ENCODE measurements at regions not wholly inside any gene's neighbourhood (a gene's known extent, or its start where the extent isn't known, plus 50 kb on each side); places are given as distances from the start of the nearest gene placed in this dataset.

GRCh38 chr11:104583857-104584256, 314.4 kb downstream of the CASP12 start:
- DNase-seq = no peak

DNA sequence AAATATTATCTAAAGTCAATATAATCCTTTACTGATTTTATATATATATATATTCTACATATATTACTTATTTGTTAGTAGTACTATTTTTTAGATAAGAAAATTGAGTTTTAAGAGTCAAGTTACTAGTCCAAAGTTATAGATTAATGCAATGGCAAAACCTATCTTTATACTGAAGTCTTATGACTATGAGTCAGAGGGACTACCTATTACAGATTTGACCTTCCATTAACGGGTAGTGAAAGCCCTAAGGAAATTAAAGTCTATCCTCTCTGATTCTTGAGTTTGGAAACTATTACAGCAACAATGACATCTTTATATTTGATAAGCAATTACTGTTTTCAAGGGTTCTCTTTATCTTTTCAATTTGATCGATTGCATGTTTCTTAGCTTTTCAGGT, 315.8 kb downstream of the CASP12 start:
- DNase-seq = no peak

DNA sequence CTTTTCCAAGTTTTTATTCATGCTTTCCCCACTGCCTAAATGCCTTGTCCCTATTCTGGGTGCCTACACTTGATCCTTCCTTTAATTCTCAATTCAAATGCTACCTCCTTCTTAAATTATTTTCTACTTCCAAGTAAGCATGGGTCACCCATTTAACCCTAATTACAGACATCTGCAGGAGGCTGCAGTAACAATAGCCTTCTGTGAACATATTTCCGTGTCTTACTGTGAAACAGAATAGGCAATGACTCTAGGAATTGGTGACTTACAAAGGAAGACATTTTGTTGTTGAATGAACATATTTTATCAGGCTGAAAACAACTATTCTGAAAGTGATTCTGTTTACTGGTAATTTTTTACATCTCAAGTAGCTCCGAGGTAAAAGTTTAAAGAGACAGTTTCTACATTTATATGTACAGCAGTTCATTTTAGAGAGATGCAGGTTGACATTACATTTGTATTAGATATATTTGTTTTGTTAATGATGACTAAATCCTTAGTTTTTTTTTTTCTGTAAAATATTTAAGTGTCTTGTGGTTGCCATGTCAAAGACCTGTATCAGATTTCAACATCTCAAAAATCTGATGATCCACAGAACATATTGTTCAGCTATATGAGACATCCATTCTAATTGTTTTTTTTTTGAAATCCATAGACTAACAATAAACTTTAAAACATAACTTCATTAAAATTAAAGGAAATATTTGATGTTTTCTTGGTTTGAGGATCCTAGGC, 316.8 kb downstream of the CASP12 start:
- DNase-seq = no peak

GRCh38 chr11:104573441-104573990, 324.7 kb downstream of the CASP12 start:
- DNase-seq = no peak

DNA sequence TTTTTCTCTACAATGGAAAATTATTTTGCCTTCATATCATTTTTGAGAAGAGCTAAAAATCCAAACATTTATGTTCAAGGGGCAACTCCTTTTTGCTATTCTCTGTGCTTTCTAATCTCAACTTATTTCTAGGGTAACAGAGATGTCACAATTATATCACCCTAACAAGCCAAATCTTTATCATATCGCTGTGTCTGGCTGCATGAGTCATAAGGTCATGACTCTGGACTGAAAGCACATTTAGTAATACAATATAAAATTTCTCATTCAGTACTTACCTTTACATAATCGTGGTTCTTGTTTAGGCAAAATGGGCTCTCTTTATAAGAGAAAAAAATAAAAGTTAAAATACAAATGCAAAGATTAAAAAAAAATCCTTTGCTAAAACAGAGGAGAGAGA, 326.0 kb downstream of the CASP12 start:
- DNase-seq = no peak

GRCh38 chr11:104570078-104570701, 328.1 kb downstream of the CASP12 start:
- DNase-seq = no peak

DNA sequence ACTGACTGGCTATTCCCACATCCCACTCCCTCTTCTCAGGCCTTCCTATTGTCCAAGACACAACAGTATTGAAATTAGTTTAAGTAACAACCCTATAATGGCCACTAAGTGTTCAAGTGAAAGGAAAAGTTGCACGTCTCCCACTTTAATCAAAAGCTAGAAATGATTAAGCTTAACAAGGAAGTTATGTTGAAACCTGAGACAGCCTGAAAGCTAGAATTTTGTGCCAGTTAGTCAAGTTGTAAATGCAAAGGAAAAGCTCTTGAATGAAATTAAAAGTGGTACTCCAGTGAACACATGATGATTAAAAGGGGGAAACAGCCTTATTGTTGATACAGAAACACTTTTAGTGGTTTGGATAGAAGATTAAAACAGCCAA, 332.7 kb downstream of the CASP12 start:
- DNase-seq = no peak

GRCh38 chr11:104564921-104565582, 333.2 kb downstream of the CASP12 start:
- DNase-seq = no peak

DNA sequence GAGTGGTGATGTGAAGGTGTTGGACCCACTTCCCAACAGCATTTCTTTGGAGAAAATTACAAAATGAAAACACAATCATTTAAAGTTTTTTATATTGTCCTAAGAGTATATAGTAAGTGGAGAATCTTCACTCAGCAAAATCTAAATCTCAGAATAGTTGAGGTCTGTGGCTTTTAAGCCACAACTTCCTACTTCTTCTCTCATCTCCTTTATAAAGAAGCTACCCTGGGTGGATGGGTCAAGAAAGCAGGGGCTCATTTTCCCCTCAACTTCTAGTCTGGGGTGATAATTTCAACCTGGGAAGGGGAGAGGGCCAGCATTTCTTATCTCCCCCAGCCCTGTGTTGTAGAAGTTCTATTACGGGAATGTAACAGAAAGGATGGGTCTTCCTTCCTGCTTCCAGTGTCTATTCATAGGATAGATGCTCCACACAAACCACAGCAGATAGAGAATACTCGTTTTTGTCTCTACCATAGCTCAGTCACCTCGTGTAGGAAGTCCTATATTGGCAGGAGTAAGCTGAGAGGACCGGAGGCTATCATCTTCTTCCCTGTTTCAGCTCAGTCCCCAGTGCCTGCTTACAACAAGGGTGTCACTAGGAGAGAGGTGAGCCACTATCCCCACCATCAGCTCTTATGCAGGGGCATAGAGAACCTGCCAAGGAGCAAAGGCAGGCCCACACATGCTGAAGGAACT, 341.5 kb downstream of the CASP12 start:
- DNase-seq = peak in 2 of 4 experiments; percentile 2 to 27

- no peak for DNase-seq
Observed at GRCh38 chr11:104549019-104549418, 349.2 kb downstream of the CASP12 start.

GRCh38 chr11:104547996-104548661, 350.1 kb downstream of the CASP12 start:
- no peak for DNase-seq

GRCh38 chr11:104546501-104546900, 351.8 kb downstream of the CASP12 start:
- no peak for DNase-seq

GRCh38 chr11:104541701-104542100, 356.6 kb downstream of the CASP12 start:
- DNase-seq = no peak

DNA sequence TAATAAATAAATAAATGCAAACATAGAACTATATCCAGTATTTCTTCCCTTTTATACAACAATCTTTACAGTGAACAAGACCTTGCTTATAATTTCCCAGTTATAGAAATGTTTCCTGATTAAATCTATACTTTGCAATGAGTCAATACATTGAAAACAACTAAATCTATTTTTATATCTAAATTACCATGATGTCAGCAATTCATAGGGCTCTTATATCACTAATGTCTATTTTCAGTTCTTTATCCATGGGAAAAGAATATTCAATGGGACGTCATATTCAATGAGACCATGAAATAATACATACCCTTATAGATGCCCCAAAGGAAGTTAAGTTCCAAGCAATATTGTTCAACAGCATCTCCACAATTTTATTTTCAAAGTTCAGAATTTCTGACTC, 359.9 kb downstream of the CASP12 start:
- DNase-seq = no peak

GRCh38 chr11:104534278-104534677, 364.0 kb downstream of the CASP12 start:
- DNase-seq = peak in 2 of 4 experiments; percentile 2 to 3

DNA sequence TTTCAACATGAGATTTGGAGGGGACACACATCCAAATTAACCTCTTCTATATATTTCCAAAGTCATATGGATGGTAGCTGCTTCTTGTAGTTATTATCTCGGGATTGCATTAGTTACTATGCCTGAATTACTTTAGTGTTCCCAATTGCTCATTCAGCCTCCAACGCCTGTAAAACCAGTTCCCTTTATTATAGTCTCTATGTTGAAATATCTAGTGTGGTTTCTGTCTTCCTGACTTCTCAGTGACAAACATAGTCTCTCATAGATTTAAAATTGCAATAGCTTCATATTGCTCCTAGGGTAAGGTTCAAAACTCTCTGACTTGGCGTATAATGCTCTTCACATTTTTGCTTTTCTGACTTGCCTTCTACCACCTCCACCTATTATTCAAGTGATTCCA, 366.4 kb downstream of the CASP12 start:
- DNase-seq = peak; percentile 19 to 73 (median 50)

DNA sequence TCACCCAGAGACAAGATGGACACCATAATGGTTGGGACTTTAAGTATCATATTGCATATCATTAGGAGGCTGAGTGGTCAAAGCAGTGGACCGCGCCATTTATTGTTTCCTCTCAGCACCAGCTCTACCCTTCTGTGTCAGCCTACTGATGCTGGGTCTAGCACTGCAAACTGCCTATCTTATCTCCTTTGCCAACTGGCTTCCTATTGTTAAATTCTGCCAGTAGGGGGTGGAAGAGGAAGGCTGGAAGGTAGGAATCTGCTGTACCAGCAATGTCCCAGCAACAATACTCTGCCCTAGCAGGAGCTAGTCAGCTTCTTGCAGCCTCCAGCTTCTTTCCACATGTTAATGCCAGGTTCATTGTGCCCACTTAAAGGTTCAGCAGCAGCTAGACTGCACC, 367.1 kb upstream of the PDGFD start:
- DNase-seq = peak in 3 of 4 experiments; percentile 8 to 42 (median 18)

GRCh38 chr11:104529906-104530305, 366.0 kb upstream of the PDGFD start:
- no peak for DNase-seq

GRCh38 chr11:104529213-104529612, 365.3 kb upstream of the PDGFD start:
- DNase-seq = no peak

- DNase-seq = no peak
Observed at GRCh38 chr11:104526006-104526405, 362.1 kb upstream of the PDGFD start.

DNA sequence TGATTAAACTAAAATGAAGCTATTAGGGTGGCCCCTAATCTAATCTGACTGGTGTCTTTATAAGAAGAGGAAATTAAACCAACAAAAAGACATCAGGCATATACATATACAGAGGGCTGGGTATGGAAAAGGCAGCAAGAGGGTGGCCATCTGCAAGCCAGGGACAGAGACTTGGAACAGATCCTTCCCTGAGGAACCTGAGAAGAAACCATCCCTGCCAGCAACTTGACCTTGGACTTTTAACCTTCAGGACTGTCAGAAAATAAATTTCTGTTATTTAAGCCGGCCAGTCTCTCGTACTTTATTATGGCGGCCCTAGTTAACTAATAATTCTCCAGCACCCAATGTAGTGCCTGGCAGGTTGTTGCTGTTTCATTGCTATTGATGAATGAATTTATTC, 361.5 kb upstream of the PDGFD start:
- DNase-seq = no peak

GRCh38 chr11:104524254-104524653, 360.3 kb upstream of the PDGFD start:
- DNase-seq = no peak

All from suppressor macrophage (primary cell).